Pancreas (tissue), 10 donors: ENCODE measurements at regions not wholly inside any gene's neighbourhood (a gene's known extent, or its start where the extent isn't known, plus 50 kb on each side); places are given as distances from the start of the nearest gene placed in this dataset.

Source experiments
- ATAC-seq, 4 donors: fragments of 200-7000 bp; cut with Tn5 transposase; one replicate each; pipeline versions ENCODE4 v1.8.0 to v1.9.1; 2020; ENCODE audit warnings: mild to moderate bottlenecking in 4 of 4, moderate library complexity in 4 of 4
- DNase-seq, 6 donors: peaks; one replicate each; pipeline ENCODE4 v3.0.0-alpha.2; 2020
- FAIRE-seq: peaks from 2 replicates; lab custom pipeline; 2012; peaks lifted over from hg19 to GRCh38; lab: Jason Lieb, UNC
- H3K27ac ChIP-seq, 4 donors: fragments of 200-600 bp; sonication (generic); 1 replicate in 3 of 4; 2 replicates in 1 of 4; pipeline versions ENCODE4 v1.5.0 to v1.8.0; 2020
- H3K27me3 ChIP-seq, 4 donors: fragments of 200-600 bp; one replicate each; pipeline ENCODE4 v1.8.0; 2021
- H3K36me3 ChIP-seq, 3 donors: fragments of 200-600 bp; sonication (generic) in 1 of 3; one replicate each; pipeline versions ENCODE4 v1.5.0 to v1.8.0; 2020 to 2021
- H3K4me1 ChIP-seq, 3 donors: fragments of 200-600 bp; one replicate each; pipeline ENCODE4 v1.8.0; 2021
- H3K4me3 ChIP-seq, 4 donors: fragments of 200-600 bp; sonication (generic) in 2 of 4; one replicate each; pipeline versions ENCODE4 v1.5.0 to v1.8.0; 2020 to 2021
- H3K9me3 ChIP-seq, 4 donors: fragments of 200-600 bp; one replicate each; pipeline ENCODE4 v1.8.0; 2021
- CTCF ChIP-seq, 4 donors: fragments of 200-600 bp; sonication (generic) in 3 of 4; IDR thresholded peaks; one replicate each; pipeline versions ENCODE4 v1.5.0 to v1.8.0; 2021; ENCODE audit warnings: antibody characterized with exemption in 4 of 4
- WGBS, 2 donors: extraction: QIAGEN DNeasy Blood & Tissue Kit; methylation state at CpG; one replicate each; pipeline ENCODE4 v1.1.7; 2013; 5-methylcytosine and 5-hydroxymethylcytosine counted together
- intact Hi-C, 3 donors: fragments of 100-400 bp; cut with DNase I; formaldehyde crosslinking; loops; one replicate each; pipeline versions ENCODE4 v1.11.1 to v1.14.2; 2022
- donor health status: healthy with polysubstance abuse.
- donor health status: DM: no; HTN: no; CAD: no; lungs with moderate emphysema.
- donor health status: DM: no; HTN: no; CAD: no.
- donor health status: control.
- donor health status: control.
- donor health status: Bipolar disorder and iron deficiency.
- donor health status: DM: yes; HTN: yes; CAD: no.
- donor health status: DM: no; HTN: no; CAD: no.
- donor health status: DM: no; HTN: no; CAD: no.
- donor health status: DM: yes; HTN: yes; CAD: no.

GRCh38 chr18:35864916-35865315 is 107.6 kb upstream of the RMP24 start:
- Histone ChIP-seq H3K9me3 (no peaks in the 10 kb centered on the region), H3K27me3 (peaks cover 0 to 4% (median 0%) of the 10 kb centered on the region in 4 donors), H3K36me3 (no peaks in the 10 kb centered on the region), H3K4me1 (no peaks in the 10 kb centered on the region), H3K27ac (no peak overlapping the region), H3K4me3 (no peak overlapping the region)
- ATAC-seq, result no peak
- intact Hi-C loops, result no loop called here
- no peak for TF ChIP-seq CTCF (IDR thresholded peaks at IDR 0.05)
- DNase-seq, result no peak
- 78 to 85% methylated on average over 1 of the region's 1 CpG for WGBS, 2 donors
- no peak for FAIRE-seq

- ATAC-seq, result no peak
- Histone ChIP-seq H3K36me3 (no peaks in the 10 kb centered on the region), H3K27ac (no peak overlapping the region)
Observed at GRCh38 chr18:35868915-35869314, 103.6 kb upstream of the RMP24 start.

GRCh38 chr18:35871337-35871736 is 101.1 kb upstream of the RMP24 start:
- H3K27me3 ChIP-seq, result peaks cover 0 to 4% (median 0%) of the 10 kb centered on the region in 4 donors
- TF ChIP-seq CTCF (IDR thresholded peaks at IDR 0.05), result no peak
- ATAC-seq, result no peak
- no peaks in the 10 kb centered on the region for H3K4me1 ChIP-seq
- no peak overlapping the region for H3K27ac ChIP-seq
- intact Hi-C loops, result no loop called here
- H3K4me3 ChIP-seq, result no peak overlapping the region
- no peak for DNase-seq
- no peaks in the 10 kb centered on the region for H3K9me3 ChIP-seq
- no peaks in the 10 kb centered on the region for H3K36me3 ChIP-seq
- WGBS, 2 donors, result 38 to 56% methylated on average over 2 of the region's 2 CpGs
- no peak for FAIRE-seq

More at GRCh38 chr18:35868915-35869314, 103.6 kb upstream of the RMP24 start:
- no peaks in the 10 kb centered on the region for H3K4me1 ChIP-seq
- DNase-seq (no peak), FAIRE-seq (no peak)
- peaks cover 0 to 4% (median 0%) of the 10 kb centered on the region in 4 donors for H3K27me3 ChIP-seq
- no peak for TF ChIP-seq CTCF (IDR thresholded peaks at IDR 0.05)
- H3K9me3 ChIP-seq, result no peaks in the 10 kb centered on the region
- H3K4me3 ChIP-seq, result no peak overlapping the region
- intact Hi-C loops, result no loop called here

GRCh38 chr18:35875566-35875965 is 96.9 kb upstream of the RMP24 start:
- no peak for TF ChIP-seq CTCF (IDR thresholded peaks at IDR 0.05)
- Histone ChIP-seq H3K4me1 (no peaks in the 10 kb centered on the region), H3K36me3 (no peaks in the 10 kb centered on the region), H3K4me3 (no peak overlapping the region), H3K9me3 (no peaks in the 10 kb centered on the region), H3K27me3 (no peaks in the 10 kb centered on the region), H3K27ac (no peak overlapping the region)
- FAIRE-seq, result no peak
- intact Hi-C loops, result no loop called here
- WGBS, 2 donors, result 92 to 98% methylated on average over 1 of the region's 1 CpG
- DNase-seq, result no peak
- ATAC-seq, result no peak

GRCh38 chr18:35876243-35876642 is 96.2 kb upstream of the RMP24 start:
- no peaks in the 10 kb centered on the region for H3K27me3 ChIP-seq
- H3K9me3 ChIP-seq, result no peaks in the 10 kb centered on the region
- no peak overlapping the region for H3K4me3 ChIP-seq
- ATAC-seq (no peak), DNase-seq (no peak), FAIRE-seq (no peak)
- no peaks in the 10 kb centered on the region for H3K36me3 ChIP-seq
- WGBS, 2 donors, result 33 to 50% methylated on average over 1 of the region's 1 CpG
- H3K4me1 ChIP-seq, result no peaks in the 10 kb centered on the region
- H3K27ac ChIP-seq, result no peak overlapping the region
- intact Hi-C loops, result no loop called here
- TF ChIP-seq CTCF (IDR thresholded peaks at IDR 0.05), result no peak
